DOHH2 (cell line): ENCODE measurements at regions not wholly inside any gene's neighbourhood (a gene's known extent, or its start where the extent isn't known, plus 50 kb on each side); places are given as distances from the start of the nearest gene placed in this dataset.

Experiments used
- H3F3A ChIP-seq: fragments of 200-600 bp; sonication (generic), shearing (Covaris generic); 2 replicates; pipeline ENCODE4 v1.6.0; 2016; ENCODE audit warnings: antibody characterized with exemption, mild to moderate bottlenecking; ENCODE audit not compliant: control insufficient read depth, insufficient read depth
- H3K27ac ChIP-seq: fragments of 200-600 bp; sonication (generic); 2 replicates; pipeline ENCODE4 v1.5.1; 2014; ENCODE audit warnings: low read depth, mild to moderate bottlenecking, low read length, moderate library complexity
- H3K27me3 ChIP-seq: fragments of 200-600 bp; sonication (generic); 2 replicates; pipeline ENCODE4 v1.6.1; 2014; ENCODE audit warnings: mild to moderate bottlenecking, low read length, mixed read lengths; ENCODE audit not compliant: control insufficient read depth
- H3K36me3 ChIP-seq: fragments of 200-600 bp; sonication (generic); 2 replicates; pipeline ENCODE4 v1.6.1; 2014; ENCODE audit warnings: mild to moderate bottlenecking, low read length, moderate library complexity, mixed read lengths; ENCODE audit not compliant: control insufficient read depth
- H3K4me1 ChIP-seq: fragments of 200-600 bp; sonication (generic); 2 replicates; pipeline ENCODE4 v1.6.1; 2014; ENCODE audit warnings: mild to moderate bottlenecking, low read length, mixed read lengths; ENCODE audit not compliant: control insufficient read depth
- H3K4me2 ChIP-seq: fragments of 200-600 bp; sonication (generic); 2 replicates; pipeline ENCODE4 v1.6.0; 2014; ENCODE audit warnings: mild to moderate bottlenecking, low read length, moderate library complexity
- H3K4me3 ChIP-seq: fragments of 200-600 bp; sonication (generic); 2 replicates; pipeline ENCODE4 v1.5.1; 2014; ENCODE audit warnings: mild to moderate bottlenecking, low read length, mixed read lengths
- H3K79me2 ChIP-seq: fragments of 200-600 bp; sonication (generic); 2 replicates; pipeline ENCODE4 v1.6.1; 2014; ENCODE audit warnings: mild to moderate bottlenecking, low read length, mixed read lengths; ENCODE audit not compliant: control insufficient read depth
- H3K9me2 ChIP-seq: fragments of 200-600 bp; sonication (generic); replicated peaks from 2 replicates; pipeline ENCODE4 v1.6.1; 2014; ENCODE audit warnings: mild to moderate bottlenecking, low read length, mixed read lengths; ENCODE audit not compliant: control insufficient read depth
- H3K9me3 ChIP-seq: fragments of 200-600 bp; sonication (generic); 2 replicates; pipeline ENCODE4 v1.6.1; 2014; ENCODE audit warnings: antibody characterized with exemption, low read length, mixed read lengths; ENCODE audit not compliant: control insufficient read depth, insufficient read depth
- H4K20me1 ChIP-seq: fragments of 200-600 bp; sonication (generic); 2 replicates; pipeline ENCODE4 v1.6.0; 2014; ENCODE audit warnings: low read depth, mild to moderate bottlenecking, antibody characterized with exemption, low read length, moderate library complexity; ENCODE audit not compliant: control insufficient read depth, insufficient read depth
- CTCF ChIP-seq: fragments of 200-600 bp; sonication (generic); IDR thresholded peaks from one replicate; pipeline ENCODE4 v1.5.1; 2014; ENCODE audit warnings: antibody characterized with exemption, mild to moderate bottlenecking, low read depth, low read length; ENCODE audit not compliant: poor library complexity, severe bottlenecking
- EZH2phosphoT487 ChIP-seq: fragments of 200-600 bp; sonication (generic); IDR thresholded peaks from 2 replicates; pipeline ENCODE4 v1.6.1; 2017; ENCODE audit warnings: borderline replicate concordance, mild to moderate bottlenecking, antibody characterized with exemption, low read length, moderate library complexity, mixed read lengths

DNA sequence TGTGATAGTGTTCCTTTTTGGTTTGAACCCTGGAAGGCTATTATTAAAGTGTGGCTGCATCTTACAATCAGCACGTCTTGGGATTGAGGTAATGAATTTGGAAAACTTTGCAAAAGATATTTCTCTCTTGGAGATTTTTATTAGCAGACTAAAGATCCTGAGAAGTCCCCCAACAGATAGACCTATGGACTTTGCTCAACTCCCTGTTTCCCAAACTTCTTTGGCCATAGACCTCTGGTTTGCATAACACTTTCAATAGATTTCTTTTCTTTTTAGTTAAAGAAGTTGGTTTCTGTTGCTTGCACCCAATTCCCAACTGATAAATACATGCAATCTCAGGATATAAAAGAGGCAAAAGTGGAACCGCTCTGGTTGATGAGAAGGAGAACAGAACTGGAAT, 465.8 kb upstream of the PROK2 start:
- Histone ChIP-seq H3K4me2 (no peak overlapping the region), H3F3A (no peaks in the 10 kb centered on the region), H3K4me1 (peaks cover 9% of the 10 kb centered on the region), H3K79me2 (no peaks in the 10 kb centered on the region), H4K20me1 (no peaks in the 10 kb centered on the region), H3K9me2 (no peaks in the 10 kb centered on the region), H3K27me3 (0 out of 2 replicates have a peak, but pooled peaks cover 2% of the 10 kb centered on the region), H3K36me3 (no peaks in the 10 kb centered on the region), H3K27ac (no peak overlapping the region), H3K9me3 (no peaks in the 10 kb centered on the region), H3K4me3 (no peak overlapping the region)
- no peak for TF ChIP-seq CTCF
- no peak for TF ChIP-seq EZH2phosphoT487

DNA sequence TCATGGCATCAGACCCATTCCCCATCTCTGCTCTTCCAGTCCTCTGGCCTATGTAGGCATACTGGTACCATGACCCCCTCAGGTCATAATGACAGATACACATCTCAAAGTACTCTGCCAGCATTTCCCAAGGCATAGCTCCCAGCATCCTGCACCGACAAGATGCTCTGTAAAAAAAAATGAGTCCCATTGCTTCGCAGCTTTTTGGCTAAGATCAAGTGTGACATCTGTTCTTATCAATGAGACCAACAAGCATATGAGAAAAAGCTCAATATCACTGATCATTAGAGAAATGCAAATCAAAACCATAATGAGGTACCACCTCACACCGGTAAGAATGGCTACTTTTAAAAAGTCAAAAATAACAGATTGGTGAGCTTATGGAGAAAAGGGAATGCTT, 463.9 kb upstream of the PROK2 start:
- TF ChIP-seq EZH2phosphoT487 = no peak
- no peak for TF ChIP-seq CTCF
- no peak overlapping the region for H3K4me3 ChIP-seq
- H3K9me2 ChIP-seq = no peaks in the 10 kb centered on the region
- H3F3A ChIP-seq = no peaks in the 10 kb centered on the region
- H3K27ac ChIP-seq = no peak overlapping the region
- peaks cover 16% of the 10 kb centered on the region for H3K4me1 ChIP-seq
- no peaks in the 10 kb centered on the region for H3K79me2 ChIP-seq
- no peak overlapping the region for H3K4me2 ChIP-seq
- 0 out of 2 replicates have a peak, but pooled peaks cover 2% of the 10 kb centered on the region for H3K27me3 ChIP-seq
- H3K36me3 ChIP-seq = no peaks in the 10 kb centered on the region
- H3K9me3 ChIP-seq = no peaks in the 10 kb centered on the region
- H4K20me1 ChIP-seq = no peaks in the 10 kb centered on the region

DNA sequence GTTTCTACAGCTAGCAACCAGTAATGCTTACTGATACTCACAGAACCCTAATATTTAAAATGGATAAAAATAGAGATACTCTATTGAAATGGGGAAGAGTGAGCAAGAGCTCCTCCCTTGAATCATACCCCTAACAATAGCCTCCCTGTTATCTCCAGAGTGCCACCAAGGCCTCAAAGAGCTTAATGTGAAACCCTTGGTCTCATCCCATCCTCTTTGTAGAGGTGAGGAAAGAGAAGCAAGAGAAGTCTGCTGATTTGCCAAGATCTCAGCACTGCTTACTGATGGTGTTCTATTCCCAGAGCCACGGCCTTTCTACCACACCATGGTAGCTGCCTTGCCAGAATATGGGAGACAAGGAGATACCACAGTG, 463.4 kb upstream of the PROK2 start:
- Histone ChIP-seq H4K20me1 (no peaks in the 10 kb centered on the region), H3K9me3 (no peaks in the 10 kb centered on the region), H3K4me1 (peaks cover 16% of the 10 kb centered on the region)

More for the DNA sequence above, 463.4 kb upstream of the PROK2 start:
- Histone ChIP-seq H3K4me2 (no peak overlapping the region), H3K9me2 (no peaks in the 10 kb centered on the region), H3K27me3 (0 out of 2 replicates have a peak, but pooled peaks cover 2% of the 10 kb centered on the region), H3K27ac (no peak overlapping the region), H3K36me3 (no peaks in the 10 kb centered on the region), H3K4me3 (no peak overlapping the region), H3K79me2 (no peaks in the 10 kb centered on the region), H3F3A (no peaks in the 10 kb centered on the region)
- TF ChIP-seq EZH2phosphoT487 (no peak), CTCF (no peak)
